ENCODE measurements at regions not wholly inside any gene's neighbourhood (a gene's known extent, or its start where the extent isn't known, plus 50 kb on each side); places are given as distances from the start of the nearest gene placed in this dataset.

- TF ChIP-seq MYC (CRISPR knock-in tag; IDR thresholded peaks at IDR 0.05; ENCODE audit: borderline replicate concordance) (no peak), PRPF4 (IDR thresholded peaks at IDR 0.05; ENCODE audit: low read depth, low read length, poor library complexity, severe bottlenecking) (no peak), ZNF101 (CRISPR knock-in tag; IDR thresholded peaks at IDR 0.05; ENCODE audit: borderline replicate concordance, low read depth) (no peak), POLR2A (IDR thresholded peaks at IDR 0.05; ENCODE audit: insufficient read depth in 1 of 2, low read depth in 2 of 2, low read length in 2 of 2) (no peak), ZNF720 (CRISPR knock-in tag; IDR thresholded peaks at IDR 0.05) (no peak)
These were observed 178.6 kb upstream of the LYSMD4 start for GRCh38 chr15:99911816-99912215.

Measured in HepG2 (cell line).